ENCODE measurements at regions not wholly inside any gene's neighbourhood (a gene's known extent, or its start where the extent isn't known, plus 50 kb on each side); places are given as distances from the start of the nearest gene placed in this dataset.

GRCh38 chr18:37641573-37641972, 76.0 kb upstream of the CELF4 start:
- no peak overlapping the region for H3K4me3 ChIP-seq
- no peak overlapping the region for H3K4me3 Mint-ChIP-seq
- no peak for TF ChIP-seq POLR2AphosphoS5 (IDR thresholded peaks at IDR 0.05; ENCODE audit: low read depth)
- TF ChIP-seq STAT1 (IDR thresholded peaks at IDR 0.05; ENCODE audit: unreplicated experiment): no peak
- TF ChIP-seq ZNF462 (CRISPR knock-in tag; IDR thresholded peaks at IDR 0.05): no peak
- TF ChIP-seq CTCF (conservative IDR thresholded peaks at IDR 0.05; ENCODE audit: low read depth in 2 of 2): no peak
- TF ChIP-seq REST (IDR thresholded peaks at IDR 0.05; ENCODE audit: unreplicated experiment): no peak
- TF ChIP-seq EZH2 (IDR thresholded peaks at IDR 0.05; ENCODE audit: low read depth, unreplicated experiment): no peak
- TF ChIP-seq CREB1 (CRISPR knock-in tag; IDR thresholded peaks at IDR 0.05; ENCODE audit: low read depth): no peak
- no peak for TF ChIP-seq ZNF331 (CRISPR knock-in tag; IDR thresholded peaks at IDR 0.05; ENCODE audit: low read depth)
- TF ChIP-seq JUNB (IDR thresholded peaks at IDR 0.05; ENCODE audit: unreplicated experiment): no peak
- no peak for TF ChIP-seq ETS1 (IDR thresholded peaks at IDR 0.05)
- H3K79me2 ChIP-seq (replicated peaks; ENCODE audit: insufficient read depth): no peaks in the 10 kb centered on the region
- peaks cover 3% of the 10 kb centered on the region for H3K27me3 Mint-ChIP-seq (ENCODE audit: insufficient read depth, low read depth, poor library complexity)
- peaks cover 18% of the 10 kb centered on the region for H3K36me3 Mint-ChIP-seq (ENCODE audit: low read depth)
- H3K4me1 ChIP-seq (ENCODE audit: insufficient read depth): 0 out of 2 replicates have a peak, but pooled peaks cover 4% of the 10 kb centered on the region
- H3K27ac Mint-ChIP-seq: no peak overlapping the region
- H3K9me2 ChIP-seq (ENCODE audit: insufficient read depth): peaks cover 11% of the 10 kb centered on the region; the same call in 1 of the 2 replicates
- H3K4me1 Mint-ChIP-seq: peaks cover 20% of the 10 kb centered on the region
- H4K20me1 ChIP-seq (replicated peaks; ENCODE audit: insufficient read depth): no peaks in the 10 kb centered on the region
- H3K36me3 ChIP-seq (ENCODE audit: insufficient read depth): no peaks in the 10 kb centered on the region; the same call in 1 of the 2 replicates
- no peaks in the 10 kb centered on the region for H3K27me3 ChIP-seq (ENCODE audit: insufficient read depth)
- H2AFZ ChIP-seq: no peak overlapping the region
- no peak overlapping the region for H3K4me2 ChIP-seq
- H3F3A ChIP-seq (replicated peaks; ENCODE audit: low read depth): no peaks in the 10 kb centered on the region
- ATAC-seq: no peak
- no peak overlapping the region for H3K27ac ChIP-seq (ENCODE audit: low read depth)
- peaks cover 25% of the 10 kb centered on the region for H3K9me3 Mint-ChIP-seq
- no peak for DNase-seq (ENCODE audit: low spot score)

Measured in GM23338 (cell line).